IPS DF 6.9 (cell line): ENCODE measurements at regions not wholly inside any gene's neighbourhood (a gene's known extent, or its start where the extent isn't known, plus 50 kb on each side); places are given as distances from the start of the nearest gene placed in this dataset.

Experiments used
- DNase-seq: peaks from one replicate; pipeline ENCODE4 v3.0.0-alpha.2; 2013; ENCODE audit warnings: low read depth, low spot score
- H3K27ac ChIP-seq: one replicate; pipeline ENCODE4 v1.5.1; 2013; ENCODE audit warnings: low read length, control low read depth
- H3K27me3 ChIP-seq: 2 replicates; pipeline ENCODE4 v1.6.1; 2013; ENCODE audit warnings: mild to moderate bottlenecking, low read length; ENCODE audit not compliant: control insufficient read depth, insufficient read depth
- H3K36me3 ChIP-seq: 2 replicates; pipeline ENCODE4 v1.6.1; 2013; ENCODE audit warnings: low read length; ENCODE audit not compliant: control insufficient read depth, insufficient read depth
- H3K4me1 ChIP-seq: 2 replicates; pipeline ENCODE4 v1.6.1; 2013; ENCODE audit warnings: low read length; ENCODE audit not compliant: control insufficient read depth, insufficient read depth
- H3K4me3 ChIP-seq: 2 replicates; pipeline ENCODE4 v1.5.1; 2013; ENCODE audit warnings: mild to moderate bottlenecking, low read length
- H3K9me3 ChIP-seq: 2 replicates; pipeline ENCODE4 v1.6.1; 2013; ENCODE audit warnings: low read length, inconsistent platforms; ENCODE audit not compliant: control insufficient read depth, insufficient read depth
- WGBS: extraction: QIAGEN DNeasy Blood & Tissue Kit; methylation state at CpG from one replicate; pipeline ENCODE4 v1.1.7; 2013; ENCODE audit warnings: mixed read lengths, missing lambda C conversion rate; ENCODE audit not compliant: insufficient read length, insufficient coverage; 5-methylcytosine and 5-hydroxymethylcytosine counted together

GRCh38 chr1:81498471-81499462, 302.0 kb upstream of the ADGRL2 start:
- H3K4me3 ChIP-seq, result no peak overlapping the region
- no peaks in the 10 kb centered on the region for H3K27me3 ChIP-seq
- no peak for DNase-seq
- H3K4me1 ChIP-seq, result no peaks in the 10 kb centered on the region
- H3K36me3 ChIP-seq, result no peaks in the 10 kb centered on the region
- H3K9me3 ChIP-seq, result no peaks in the 10 kb centered on the region
- no CpG with 5 or more reads among the region's 5 CpGs for WGBS
- H3K27ac ChIP-seq, result no peak overlapping the region

GRCh38 chr1:81496349-81496748, 304.4 kb upstream of the ADGRL2 start:
- Histone ChIP-seq H3K36me3 (no peaks in the 10 kb centered on the region), H3K4me1 (no peaks in the 10 kb centered on the region), H3K27me3 (no peaks in the 10 kb centered on the region), H3K27ac (no peak overlapping the region), H3K9me3 (no peaks in the 10 kb centered on the region), H3K4me3 (no peak overlapping the region)
- no peak for DNase-seq
- WGBS, result no CpG with 5 or more reads among the region's 2 CpGs

GRCh38 chr1:81493102-81493869, 307.4 kb upstream of the ADGRL2 start:
- no peaks in the 10 kb centered on the region for H3K27me3 ChIP-seq
- H3K4me1 ChIP-seq, result no peaks in the 10 kb centered on the region
- H3K36me3 ChIP-seq, result no peaks in the 10 kb centered on the region
- H3K9me3 ChIP-seq, result no peaks in the 10 kb centered on the region
- no peak overlapping the region for H3K27ac ChIP-seq
- WGBS, result no CpG with 5 or more reads among the region's 5 CpGs
- DNase-seq, result no peak
- H3K4me3 ChIP-seq, result no peak overlapping the region

- no peaks in the 10 kb centered on the region for H3K9me3 ChIP-seq
- DNase-seq, result no peak
- no peaks in the 10 kb centered on the region for H3K27me3 ChIP-seq
- H3K27ac ChIP-seq, result no peak overlapping the region
- no peaks in the 10 kb centered on the region for H3K36me3 ChIP-seq
- H3K4me3 ChIP-seq, result no peak overlapping the region
- no CpG with 5 or more reads among the region's 1 CpG for WGBS
- no peaks in the 10 kb centered on the region for H3K4me1 ChIP-seq
Measured at GRCh38 chr1:81492628-81493027, 308.1 kb upstream of the ADGRL2 start.

GRCh38 chr1:81490614-81491013, 310.1 kb upstream of the ADGRL2 start:
- DNase-seq, result no peak
- Histone ChIP-seq H3K27ac (no peak overlapping the region), H3K36me3 (no peaks in the 10 kb centered on the region), H3K4me1 (no peaks in the 10 kb centered on the region), H3K9me3 (no peaks in the 10 kb centered on the region), H3K27me3 (no peaks in the 10 kb centered on the region), H3K4me3 (no peak overlapping the region)
- no CpG with 5 or more reads among the region's 1 CpG for WGBS

- no CpG with 5 or more reads among the region's 1 CpG for WGBS
Measured at GRCh38 chr1:81489372-81489934, 311.3 kb upstream of the ADGRL2 start.

GRCh38 chr1:81484284-81484683, 316.4 kb upstream of the ADGRL2 start:
- Histone ChIP-seq H3K27ac (no peak overlapping the region), H3K36me3 (no peaks in the 10 kb centered on the region), H3K9me3 (no peaks in the 10 kb centered on the region), H3K4me1 (no peaks in the 10 kb centered on the region), H3K4me3 (no peak overlapping the region), H3K27me3 (no peaks in the 10 kb centered on the region)
- DNase-seq, result no peak
- no CpG with 5 or more reads among the region's 2 CpGs for WGBS

More at GRCh38 chr1:81489372-81489934, 311.3 kb upstream of the ADGRL2 start:
- Histone ChIP-seq H3K27me3 (no peaks in the 10 kb centered on the region), H3K27ac (no peak overlapping the region), H3K4me1 (no peaks in the 10 kb centered on the region), H3K4me3 (no peak overlapping the region), H3K36me3 (no peaks in the 10 kb centered on the region), H3K9me3 (no peaks in the 10 kb centered on the region)
- no peak for DNase-seq

GRCh38 chr1:81478219-81478618, 322.5 kb upstream of the ADGRL2 start:
- Histone ChIP-seq H3K36me3 (no peaks in the 10 kb centered on the region), H3K4me1 (no peaks in the 10 kb centered on the region), H3K27me3 (no peaks in the 10 kb centered on the region), H3K4me3 (no peak overlapping the region), H3K9me3 (no peaks in the 10 kb centered on the region), H3K27ac (no peak overlapping the region)
- no peak for DNase-seq
- WGBS, result no CpG with 5 or more reads among the region's 7 CpGs

GRCh38 chr1:81477710-81478109, 323.0 kb upstream of the ADGRL2 start:
- Histone ChIP-seq H3K4me3 (no peak overlapping the region), H3K27ac (no peak overlapping the region), H3K36me3 (no peaks in the 10 kb centered on the region), H3K4me1 (no peaks in the 10 kb centered on the region), H3K27me3 (no peaks in the 10 kb centered on the region), H3K9me3 (no peaks in the 10 kb centered on the region)
- DNase-seq, result no peak
- 100% methylated on average over 1 of the region's 5 CpGs for WGBS

- DNase-seq, result no peak
- H3K4me3 ChIP-seq, result no peak overlapping the region
- H3K27ac ChIP-seq, result no peak overlapping the region
- H3K9me3 ChIP-seq, result no peaks in the 10 kb centered on the region
- no peaks in the 10 kb centered on the region for H3K36me3 ChIP-seq
- WGBS, result no CpG with 5 or more reads among the region's 6 CpGs
- H3K27me3 ChIP-seq, result no peaks in the 10 kb centered on the region
- no peaks in the 10 kb centered on the region for H3K4me1 ChIP-seq
Measured at GRCh38 chr1:81472387-81472786, 328.3 kb upstream of the ADGRL2 start.
